ENCODE measurements at regions not wholly inside any gene's neighbourhood (a gene's known extent, or its start where the extent isn't known, plus 50 kb on each side); places are given as distances from the start of the nearest gene placed in this dataset.

GRCh38 chr13:44184740-44185139, 188.9 kb upstream of the SERP2 start:
- TF ChIP-seq CTCF (conservative IDR thresholded peaks at IDR 0.05; ENCODE audit: low read length) (no peak), EZH2phosphoT487 (IDR thresholded peaks at IDR 0.05; ENCODE audit: borderline replicate concordance) (no peak)
